NCI-H748 (cell line): ENCODE measurements at regions not wholly inside any gene's neighbourhood (a gene's known extent, or its start where the extent isn't known, plus 50 kb on each side); places are given as distances from the start of the nearest gene placed in this dataset.

Experiments used
- DNase-seq: peaks from one replicate; lab custom pipeline; 2025; ENCODE audit not compliant: unreplicated experiment; lab: John Stamatoyannopoulos, UW

DNA sequence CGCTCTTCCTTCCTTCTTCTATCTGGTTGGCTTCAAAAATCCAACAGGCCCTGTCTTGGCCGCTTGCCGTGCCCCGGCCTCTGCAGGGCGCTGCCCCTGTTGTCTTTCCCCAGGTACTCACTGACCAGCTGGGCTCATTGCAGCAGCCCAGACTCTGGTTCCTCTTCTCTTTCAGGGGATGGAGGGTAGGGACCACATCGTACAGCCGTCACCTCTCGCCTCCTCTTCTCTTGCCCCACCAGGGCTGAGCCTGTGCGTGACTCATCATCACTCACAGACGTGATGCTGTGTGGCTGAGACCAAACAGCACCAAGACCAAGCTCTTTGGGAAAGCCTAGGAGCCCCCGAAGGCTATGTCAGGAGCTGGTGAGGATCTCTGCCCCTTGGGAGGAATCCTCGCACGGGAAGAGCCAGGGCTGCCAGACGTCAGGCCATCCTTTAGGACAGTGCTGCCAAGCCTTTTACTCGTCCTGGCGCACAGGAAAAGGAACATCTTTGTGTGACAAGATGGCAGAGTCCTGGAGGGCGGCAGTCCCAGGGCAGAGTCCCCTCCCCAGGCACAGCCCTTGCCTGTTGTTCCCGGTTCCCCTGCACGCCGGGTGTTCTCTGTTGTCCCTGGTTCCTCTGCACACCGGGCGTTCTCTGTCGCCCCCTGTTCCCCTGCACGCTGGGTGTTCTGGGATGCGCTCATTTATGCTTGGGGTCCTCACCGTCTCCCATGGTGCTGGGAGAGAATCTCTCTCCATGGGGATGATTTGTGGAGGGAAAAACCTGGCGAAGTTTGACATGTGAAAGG, 188.5 kb upstream of the SHH start:
- DNase-seq: no peak

DNA sequence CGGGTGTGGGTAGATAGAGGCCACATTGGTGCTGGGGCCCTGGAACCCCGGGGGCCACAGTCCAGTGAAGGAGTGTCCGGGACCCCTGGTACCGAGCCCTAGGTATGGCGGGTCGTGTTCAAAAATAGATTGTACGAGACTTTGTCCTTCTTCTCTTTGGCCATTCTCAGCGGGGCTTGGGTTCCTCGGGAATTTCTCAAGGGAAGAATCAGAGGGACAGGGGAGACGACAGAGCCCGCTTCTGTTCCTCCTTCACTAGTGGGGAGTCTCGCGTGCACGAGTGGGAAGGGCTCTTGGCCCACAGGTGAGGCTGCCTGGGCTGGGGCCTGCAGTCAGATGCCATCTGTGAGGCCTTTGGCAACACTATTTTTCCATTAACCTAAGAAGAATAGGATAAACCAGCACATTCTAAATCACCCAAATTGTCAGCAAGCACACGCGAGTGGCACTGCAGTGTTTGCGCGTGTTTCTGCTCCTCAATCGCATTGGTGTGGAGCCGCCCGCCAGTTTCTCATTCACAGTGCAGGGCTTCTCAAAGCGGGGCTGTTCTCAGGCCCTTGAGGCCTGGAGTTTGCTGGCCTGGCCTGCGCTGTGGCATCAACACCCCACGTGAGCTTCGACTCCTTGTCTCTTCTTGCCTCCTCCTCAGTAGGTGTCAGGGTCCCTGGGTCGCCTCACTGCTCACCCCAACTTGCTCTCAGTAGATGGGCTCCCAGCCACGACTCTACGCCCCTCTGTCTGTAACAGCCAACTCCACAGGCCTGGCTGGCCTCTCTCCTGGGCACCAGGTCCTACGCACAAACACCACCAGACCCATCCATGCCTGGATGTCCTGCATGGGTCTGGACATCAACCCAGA, 187.6 kb upstream of the SHH start:
- peak; percentile 4 for DNase-seq

DNA sequence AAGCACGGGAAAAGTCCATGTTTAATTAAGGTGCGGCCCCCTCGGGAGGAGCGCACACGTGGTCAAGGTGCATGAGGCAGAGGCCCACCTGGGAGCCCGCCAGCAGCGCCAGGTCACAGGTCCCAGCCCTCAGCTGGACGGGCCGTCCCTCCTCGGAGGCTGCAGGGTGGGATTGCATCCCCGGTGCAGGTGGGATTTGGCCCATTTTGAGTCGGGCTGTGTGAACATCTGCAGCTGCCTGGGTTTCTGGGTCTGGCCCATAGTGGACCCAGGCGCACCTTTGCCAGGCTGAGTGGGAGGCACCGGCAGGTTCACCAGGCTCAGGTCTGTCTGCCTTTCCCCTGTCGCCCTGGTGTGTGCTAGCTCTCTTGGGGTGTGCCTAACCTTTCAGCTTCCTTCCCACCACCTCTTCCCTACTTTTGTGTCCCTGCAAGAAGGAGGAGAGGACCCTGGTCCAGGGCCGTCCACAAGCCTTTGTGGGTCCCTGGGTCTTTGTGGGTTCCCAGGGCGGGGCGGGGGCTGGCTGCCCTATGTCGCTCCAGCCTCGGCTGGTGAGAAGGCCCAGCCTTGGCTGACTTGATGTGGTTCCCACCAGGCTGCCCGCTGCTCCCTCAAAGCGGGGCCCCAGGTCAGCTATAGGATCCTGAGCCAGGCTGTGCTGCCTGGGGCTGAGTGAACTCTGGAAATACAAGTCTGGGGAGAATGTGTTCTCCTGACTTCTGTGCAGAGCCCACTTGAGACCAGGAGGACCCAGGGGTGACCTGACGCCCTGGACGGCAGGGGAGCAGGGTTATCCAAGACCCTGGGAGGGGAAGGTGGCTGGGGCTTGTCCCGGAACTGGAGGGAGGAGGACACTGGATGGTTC, 186.7 kb upstream of the SHH start:
- no peak for DNase-seq

DNA sequence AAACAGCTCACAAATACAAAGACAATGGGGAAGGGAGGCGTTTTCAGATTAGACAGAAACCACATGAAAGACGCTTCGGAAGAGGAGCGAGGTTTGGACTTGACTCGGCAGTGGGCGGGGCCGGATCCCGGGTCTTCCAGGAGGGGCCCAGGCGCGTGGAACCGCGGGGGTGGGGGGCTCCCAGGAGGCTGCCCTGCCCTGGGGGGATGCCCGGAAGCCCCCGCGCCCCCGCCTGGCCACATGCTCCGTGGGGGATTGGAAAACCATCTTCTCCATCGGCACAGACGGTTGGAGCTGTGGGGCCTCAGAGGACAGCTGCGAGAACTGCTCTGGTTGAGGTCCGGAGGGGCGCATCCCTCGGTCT, 186.0 kb upstream of the SHH start:
- DNase-seq: no peak

DNA sequence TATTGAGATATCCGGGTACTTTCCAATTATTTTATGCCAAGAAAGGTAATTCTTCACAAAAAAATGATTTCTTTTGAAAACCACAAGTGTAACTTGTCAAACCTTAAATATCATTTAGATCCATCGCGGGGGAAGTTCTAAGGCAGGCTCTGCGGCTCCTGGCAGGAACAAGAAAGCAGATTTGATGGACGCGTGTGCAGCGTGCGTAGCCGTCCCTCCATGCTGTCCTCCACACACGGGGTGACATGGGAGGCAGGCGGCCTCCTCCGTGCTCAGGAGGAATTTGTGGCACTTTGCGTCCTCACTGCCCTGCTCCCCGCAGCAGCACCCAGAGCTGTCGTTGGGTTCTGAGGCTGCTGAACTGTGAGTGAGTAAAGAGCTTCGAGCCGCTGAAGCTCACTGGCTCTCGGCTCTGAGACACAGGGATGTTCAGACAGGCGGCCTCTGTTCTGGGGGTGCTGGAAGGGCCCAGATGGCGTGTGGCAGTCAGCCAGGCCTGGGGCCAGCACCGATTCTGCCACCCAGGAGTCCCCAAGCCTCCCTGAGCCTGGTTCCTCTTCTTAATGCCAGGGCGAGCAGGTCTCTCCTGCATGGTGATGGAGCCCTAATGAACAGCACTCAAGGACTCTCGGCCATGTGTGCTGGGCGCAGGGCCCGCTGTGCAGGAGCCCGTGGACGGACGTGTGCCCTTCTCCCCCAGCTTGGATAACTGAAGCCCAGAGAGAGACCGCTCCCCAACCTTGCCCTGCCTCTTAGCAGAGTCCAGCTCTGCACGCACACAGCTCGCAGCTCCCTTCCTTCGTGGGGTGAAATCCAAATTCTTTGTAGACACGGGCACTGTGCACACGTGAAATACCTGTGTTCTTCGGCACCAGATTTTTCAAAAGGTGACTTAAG, 185.4 kb upstream of the SHH start:
- no peak for DNase-seq

DNA sequence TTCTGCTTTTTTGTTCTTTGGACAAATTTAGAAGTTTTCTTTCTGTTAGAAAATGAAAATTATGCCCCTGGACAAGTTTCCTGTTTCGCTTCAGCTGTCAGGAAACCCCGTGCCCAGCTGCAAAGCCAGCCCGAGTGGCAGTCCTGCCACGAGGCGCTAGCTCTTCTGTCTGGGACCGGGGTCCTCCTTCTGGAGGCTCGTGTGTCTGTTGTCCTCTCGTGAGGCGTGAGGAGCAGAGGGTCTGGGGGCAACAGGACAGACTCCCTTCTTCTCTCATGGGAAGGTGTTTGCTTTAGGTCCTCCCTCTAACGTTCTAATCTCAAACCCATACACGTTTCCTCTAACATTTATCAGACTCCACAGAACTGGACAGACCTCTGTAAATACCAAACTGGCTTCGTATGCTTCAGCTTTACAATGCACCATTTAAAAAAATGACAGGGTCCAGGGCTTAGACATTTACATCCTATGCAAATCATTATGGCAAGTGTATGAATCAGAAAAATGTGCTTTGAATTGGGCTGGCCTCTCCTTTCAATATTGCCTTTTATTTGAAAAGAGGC, 184.5 kb upstream of the SHH start:
- no peak for DNase-seq

DNA sequence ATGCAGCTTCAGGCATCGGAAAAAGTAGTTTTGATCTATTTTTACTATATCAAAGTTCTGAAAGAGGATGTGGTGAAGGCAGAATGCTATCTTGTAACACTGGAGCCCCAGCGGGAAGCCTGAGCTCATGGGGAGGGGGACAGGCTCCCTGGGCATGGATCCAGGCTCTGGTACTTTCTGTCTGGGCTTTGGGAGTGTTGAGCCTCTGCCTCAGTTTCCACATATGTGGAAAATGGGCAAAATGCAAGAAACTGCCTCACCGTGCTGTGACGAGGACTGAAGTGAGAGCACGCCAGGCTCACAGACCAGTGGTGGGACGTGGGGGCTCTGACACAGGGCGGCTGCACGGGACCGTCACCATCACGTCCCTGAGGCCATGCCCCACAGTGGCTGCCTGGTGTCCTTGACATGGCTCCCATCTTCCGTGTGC, 182.9 kb upstream of the SHH start:
- DNase-seq: no peak

DNA sequence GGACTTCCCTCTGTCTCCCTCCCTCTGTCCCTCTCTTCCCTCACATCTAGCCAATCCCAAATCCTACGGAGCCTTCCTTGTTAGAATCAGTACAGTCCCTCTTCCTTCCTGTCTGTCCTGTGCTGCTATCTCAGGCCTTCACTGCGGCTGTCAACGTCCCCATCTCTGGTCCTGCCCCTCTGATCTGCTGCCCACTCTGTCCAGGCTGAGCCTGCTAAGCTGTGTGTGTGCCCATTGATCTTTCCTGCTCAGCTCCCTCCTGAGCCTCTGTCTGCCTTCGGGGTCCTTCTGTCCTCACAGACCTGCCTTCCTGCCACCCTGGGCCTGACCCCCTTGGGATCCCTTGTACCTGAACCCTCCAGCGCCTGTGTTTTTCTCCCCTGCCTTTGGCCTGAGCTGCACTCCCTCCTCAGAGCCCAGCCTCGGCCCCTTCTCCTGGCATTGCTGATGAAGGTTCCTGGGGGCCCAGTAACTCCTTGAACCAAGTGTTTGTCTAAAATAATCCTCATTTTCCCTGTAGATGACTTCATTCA, 182.1 kb upstream of the SHH start:
- DNase-seq: no peak

DNA sequence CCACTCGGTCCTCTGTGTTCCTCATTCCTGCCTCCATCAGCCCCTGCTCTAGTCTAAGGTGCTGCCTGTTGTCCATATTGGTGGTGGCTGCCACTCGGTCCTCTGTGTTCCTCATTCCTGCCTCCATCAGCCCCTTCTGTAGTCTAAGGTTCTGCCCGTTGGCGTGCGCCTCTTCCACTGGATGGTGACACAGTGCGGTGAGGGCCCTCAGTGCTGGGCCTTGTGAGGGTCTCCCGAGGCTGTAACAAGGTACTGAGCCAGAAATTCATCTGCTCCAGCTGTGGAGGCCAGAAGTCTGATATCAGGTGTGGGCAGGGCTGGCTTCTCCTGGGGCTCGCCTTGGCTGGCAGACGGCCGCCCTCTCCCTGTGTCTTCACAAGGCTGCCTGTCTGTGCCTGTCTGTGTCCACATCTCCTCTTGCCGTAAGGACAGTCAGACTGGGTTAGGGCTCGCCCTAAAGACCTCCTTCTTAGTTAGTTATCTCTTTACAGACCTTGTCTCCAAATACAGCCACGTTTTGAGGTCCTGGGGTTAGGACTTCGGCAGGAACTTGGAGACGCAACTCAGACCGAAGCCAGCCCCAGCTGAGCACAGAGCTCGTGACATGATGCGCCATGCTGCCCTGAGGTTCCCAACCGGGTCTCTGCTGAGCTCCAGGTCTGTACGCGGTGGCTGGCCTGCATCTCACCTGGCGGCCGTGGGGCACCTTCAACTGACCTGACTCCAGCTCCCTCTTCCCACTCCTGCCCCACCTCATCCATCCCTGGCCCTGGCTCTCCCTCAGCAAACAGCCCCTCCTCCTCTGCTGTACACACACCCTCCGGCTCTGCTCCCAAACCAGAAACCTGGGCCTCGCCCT, 181.4 kb upstream of the SHH start:
- DNase-seq: no peak

DNA sequence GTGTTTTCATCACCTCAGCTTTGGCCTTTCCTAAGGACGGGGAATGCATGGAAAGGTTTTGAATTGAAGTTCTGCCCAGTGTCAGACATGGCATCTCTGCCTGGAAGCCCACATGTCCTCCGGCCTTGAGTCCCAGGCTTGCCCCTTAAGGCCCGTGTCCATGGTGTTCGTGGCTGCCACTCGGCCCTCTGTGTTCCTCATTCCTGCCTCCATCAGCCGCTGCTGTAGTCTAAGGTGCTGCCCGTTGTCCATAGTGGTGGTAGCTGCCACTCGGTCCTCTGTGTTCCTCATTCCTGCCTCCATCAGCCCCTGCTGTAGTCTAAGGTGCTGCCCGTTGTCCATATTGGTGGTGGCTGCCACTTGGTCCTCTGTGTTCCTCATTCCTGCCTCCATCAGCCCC, 180.7 kb upstream of the SHH start:
- DNase-seq: no peak

DNA sequence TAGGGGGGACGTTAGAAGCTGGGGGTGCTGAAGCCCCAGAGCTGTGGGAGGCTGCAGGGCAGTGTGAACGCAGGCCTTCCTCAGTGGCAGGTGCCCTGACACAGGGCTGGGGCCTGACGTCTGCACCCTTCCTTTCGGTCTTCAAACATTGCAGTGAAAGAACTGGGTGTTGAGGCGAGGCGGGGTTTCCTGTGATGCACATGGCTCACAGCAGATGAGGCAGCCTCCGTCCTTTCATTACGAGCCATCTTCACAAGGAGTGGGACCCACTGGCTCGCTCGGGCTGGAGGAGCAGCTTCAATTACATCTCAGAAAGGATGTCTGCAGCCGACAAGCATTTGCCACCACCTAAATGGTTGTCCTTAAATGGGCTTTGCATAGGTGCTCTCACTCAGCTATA, 180.3 kb upstream of the SHH start:
- DNase-seq: no peak

DNA sequence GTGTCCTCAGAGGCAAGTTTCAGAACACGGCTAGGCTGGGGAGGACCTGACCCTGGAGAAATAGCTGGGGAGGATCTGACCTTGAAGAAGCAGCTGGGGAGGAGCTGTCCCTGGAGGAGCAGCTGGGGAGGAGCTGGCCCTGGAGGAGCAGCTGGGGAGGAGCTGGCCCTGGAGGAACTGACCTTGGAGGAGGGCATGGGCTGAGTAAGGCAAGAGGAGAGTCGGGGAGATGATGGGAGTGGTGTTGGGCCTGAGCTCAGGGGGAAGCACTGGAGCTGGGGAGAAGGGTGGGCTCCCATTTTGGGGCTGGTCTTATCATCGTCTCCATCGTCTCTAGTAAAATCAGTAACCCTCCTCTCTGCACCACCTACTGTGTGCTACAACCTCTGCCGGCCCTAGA, 179.8 kb upstream of the SHH start:
- no peak for DNase-seq

DNA sequence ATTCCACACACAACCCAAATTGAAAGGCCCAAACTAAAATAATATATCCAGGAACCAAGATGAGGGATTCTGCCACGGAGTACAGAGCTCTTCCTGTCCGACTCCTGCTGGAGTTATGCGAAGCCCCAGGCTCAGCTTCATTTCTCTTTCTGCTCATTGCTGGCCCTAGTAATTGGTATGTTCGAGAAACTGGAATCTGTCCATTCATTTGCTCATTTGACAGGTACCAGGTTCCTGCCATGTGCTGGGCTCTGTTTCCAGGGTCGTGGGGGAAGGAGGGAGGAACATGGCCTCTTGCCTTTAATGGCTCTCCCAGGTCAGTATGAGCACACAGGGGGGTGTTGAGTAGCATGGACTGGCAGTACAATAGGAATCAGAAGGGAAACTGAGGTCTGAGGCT, 179.2 kb upstream of the SHH start:
- no peak for DNase-seq

DNA sequence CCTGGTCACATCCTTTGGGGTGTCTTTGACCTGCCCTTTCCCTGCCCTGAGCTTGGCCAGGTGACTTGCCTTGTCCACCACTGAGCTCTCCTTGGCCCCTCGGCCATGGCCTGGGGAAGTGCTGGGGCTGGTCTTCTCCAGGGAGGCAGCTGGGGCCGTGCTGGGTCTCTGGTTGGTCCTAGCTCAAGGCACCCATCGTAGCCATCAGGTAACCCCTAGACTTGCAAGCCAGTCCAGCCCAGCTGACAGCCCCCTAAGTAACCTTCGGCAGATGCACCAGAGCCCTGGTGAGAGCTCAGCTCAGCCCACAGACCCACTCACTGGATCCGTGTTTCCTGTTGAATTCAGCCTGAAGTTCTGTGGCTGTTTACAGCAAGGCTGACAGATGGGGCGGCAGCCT, 176.2 kb upstream of the SHH start:
- DNase-seq: no peak

DNA sequence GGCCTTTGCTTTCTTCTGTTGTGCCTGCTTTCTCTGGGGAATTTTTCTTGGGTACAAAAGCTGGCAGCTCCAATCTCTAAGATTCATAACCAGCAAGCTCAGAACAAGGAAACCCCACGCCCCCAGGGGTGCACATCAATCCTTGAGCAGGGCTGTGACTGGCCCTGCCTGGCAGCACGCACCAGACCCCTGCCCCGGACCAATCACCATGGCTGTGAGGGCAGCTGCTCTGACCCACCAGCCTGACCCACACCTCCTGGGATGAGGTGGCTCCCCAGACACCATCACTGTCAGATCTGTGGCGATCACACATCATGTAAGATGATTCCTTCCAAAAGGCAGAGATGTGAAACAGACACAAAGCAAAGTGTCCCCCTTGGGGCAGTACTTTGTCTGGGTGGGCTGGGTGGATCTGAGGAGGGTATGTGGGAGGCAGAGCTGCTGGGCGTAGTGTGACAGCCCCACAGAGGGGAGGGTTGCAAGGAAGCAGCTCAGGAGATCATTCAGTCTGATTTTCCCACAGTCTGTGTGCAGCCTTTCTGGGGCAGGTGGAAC, 175.5 kb upstream of the SHH start:
- no peak for DNase-seq

DNA sequence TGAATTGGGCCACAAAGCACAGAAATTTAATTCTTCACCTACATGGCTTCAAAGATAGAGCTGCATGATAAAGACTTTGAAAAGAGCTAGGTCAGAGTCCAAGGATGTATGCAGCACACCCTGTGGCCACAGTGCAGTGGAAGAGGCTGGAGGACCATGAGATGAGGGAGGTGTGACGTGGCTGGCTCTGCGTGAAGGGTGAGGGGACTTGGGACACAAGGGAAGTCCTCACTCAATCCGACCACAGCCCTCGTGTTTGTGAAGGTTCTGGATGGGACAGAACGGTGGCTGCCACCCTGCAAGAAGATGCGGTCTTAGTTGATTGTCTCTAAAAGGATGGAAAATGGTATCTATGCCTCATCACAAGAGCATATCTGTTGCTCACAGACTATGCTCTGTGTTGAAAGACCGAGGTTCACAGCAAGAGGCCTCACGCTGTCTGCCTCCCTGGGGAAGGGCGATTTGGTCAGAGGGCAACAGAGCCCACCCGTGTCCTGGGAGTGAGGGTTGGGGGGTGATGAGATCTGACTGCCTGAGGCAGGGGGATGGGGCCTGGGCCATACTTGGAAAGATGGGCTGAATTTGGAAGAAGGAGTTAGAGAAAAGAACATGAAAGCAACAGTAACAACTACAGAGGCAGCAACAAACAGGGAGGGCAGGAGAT, 174.4 kb upstream of the SHH start:
- DNase-seq: no peak

DNA sequence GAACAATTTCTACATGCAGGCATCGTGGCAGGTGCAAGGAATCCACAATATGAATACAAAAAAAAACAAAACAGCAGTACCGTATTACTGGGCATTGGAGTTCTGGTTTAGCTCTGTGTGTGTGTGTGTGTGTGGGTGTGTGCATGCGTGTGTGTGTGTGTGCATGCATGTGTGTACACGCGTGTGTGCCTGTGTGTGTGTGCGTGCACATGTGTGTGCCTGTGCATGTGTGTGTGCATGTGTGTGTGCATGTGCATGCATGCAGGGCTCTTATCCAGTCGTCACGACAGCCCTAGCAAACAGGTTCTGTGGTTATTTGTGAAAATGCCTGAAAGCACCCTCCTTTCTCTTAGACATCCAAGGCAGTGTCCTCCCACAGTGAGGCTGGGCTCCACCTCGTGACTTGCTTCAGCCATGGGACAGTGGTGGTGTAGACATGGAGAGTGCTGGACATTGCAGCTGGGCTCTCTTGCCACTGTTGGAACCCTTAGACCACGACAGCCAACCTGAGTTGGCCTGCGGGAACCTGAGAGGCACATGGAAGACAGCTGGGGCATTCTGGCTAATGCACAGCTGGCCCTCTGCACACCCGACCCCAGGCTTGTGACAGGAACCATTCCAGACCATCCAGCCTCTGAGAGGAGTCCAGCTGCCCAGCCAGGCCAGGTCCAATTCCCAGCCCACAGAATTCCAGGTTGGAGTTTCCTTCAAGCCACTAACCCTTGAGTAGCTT, 173.4 kb upstream of the SHH start:
- DNase-seq: no peak
